ENCODE measurements at regions not wholly inside any gene's neighbourhood (a gene's known extent, or its start where the extent isn't known, plus 50 kb on each side); places are given as distances from the start of the nearest gene placed in this dataset.

DNA sequence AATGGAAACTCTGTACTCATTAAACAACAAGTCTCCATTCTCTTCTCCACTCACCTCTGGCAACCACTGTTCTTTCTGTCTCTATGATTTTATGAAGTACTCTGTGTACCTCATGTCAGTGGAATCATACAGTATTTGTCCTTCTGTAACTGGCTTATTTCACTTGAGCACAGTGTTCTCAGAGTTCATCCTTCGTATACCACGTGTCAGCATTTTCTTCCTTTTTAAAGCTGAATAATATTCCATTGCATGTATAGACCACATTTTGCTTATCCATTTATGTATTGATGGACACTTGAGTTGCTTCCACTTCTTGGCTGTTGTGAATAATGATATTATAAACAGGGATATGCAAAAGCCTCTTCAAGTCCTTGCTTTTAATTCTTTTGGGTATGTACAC is 333.0 kb upstream of the ZNF32 start:
- DNase-seq (ENCODE audit: low spot score in 2 of 2), result no peak
- WGBS, 2 donors, result 95 to 98% methylated on average over 2 of the region's 2 CpGs
- TF ChIP-seq EP300 (IDR thresholded peaks at IDR 0.05) (no peak), CTCF (IDR thresholded peaks at IDR 0.05) (no peak), POLR2A (IDR thresholded peaks at IDR 0.05) (no peak)

GRCh38 chr10:43981232-43981631 is 332.6 kb upstream of the ZNF32 start:
- Histone ChIP-seq H3K9me3 (no peaks in the 10 kb centered on the region), H3K4me1 (peaks cover 0 to 9% (median 0%) of the 10 kb centered on the region in 4 donors), H3K27ac (no peak overlapping the region), H3K27me3 (no peaks in the 10 kb centered on the region), H3K36me3 (no peaks in the 10 kb centered on the region), H3K4me3 (no peak overlapping the region)
- TF ChIP-seq EP300 (IDR thresholded peaks at IDR 0.05) (no peak), CTCF (IDR thresholded peaks at IDR 0.05) (no peak), POLR2A (IDR thresholded peaks at IDR 0.05) (no peak)
- no peak for DNase-seq (ENCODE audit: low spot score in 2 of 2)
- WGBS, 2 donors, result 62 to 70% methylated on average over 1 of the region's 1 CpG

More for the DNA sequence above, 333.0 kb upstream of the ZNF32 start:
- Histone ChIP-seq H3K27me3 (no peaks in the 10 kb centered on the region), H3K36me3 (no peaks in the 10 kb centered on the region), H3K27ac (no peak overlapping the region), H3K9me3 (peaks cover 0 to under 1% (median 0%) of the 10 kb centered on the region in 4 donors), H3K4me1 (peaks cover 0 to 9% (median 0%) of the 10 kb centered on the region in 4 donors), H3K4me3 (no peak overlapping the region)

GRCh38 chr10:43980715-43981114 is 332.0 kb upstream of the ZNF32 start:
- Histone ChIP-seq H3K4me3 (no peak overlapping the region), H3K4me1 (peaks cover 0 to 9% (median 0%) of the 10 kb centered on the region in 4 donors), H3K27me3 (no peaks in the 10 kb centered on the region), H3K27ac (no peak overlapping the region), H3K9me3 (no peaks in the 10 kb centered on the region), H3K36me3 (no peaks in the 10 kb centered on the region)
- no peak for DNase-seq (ENCODE audit: low spot score in 2 of 2)
- TF ChIP-seq POLR2A (IDR thresholded peaks at IDR 0.05) (no peak), CTCF (IDR thresholded peaks at IDR 0.05) (no peak), EP300 (IDR thresholded peaks at IDR 0.05) (no peak)
- 73 to 82% methylated on average over 7 of the region's 7 CpGs for WGBS, 2 donors

DNA sequence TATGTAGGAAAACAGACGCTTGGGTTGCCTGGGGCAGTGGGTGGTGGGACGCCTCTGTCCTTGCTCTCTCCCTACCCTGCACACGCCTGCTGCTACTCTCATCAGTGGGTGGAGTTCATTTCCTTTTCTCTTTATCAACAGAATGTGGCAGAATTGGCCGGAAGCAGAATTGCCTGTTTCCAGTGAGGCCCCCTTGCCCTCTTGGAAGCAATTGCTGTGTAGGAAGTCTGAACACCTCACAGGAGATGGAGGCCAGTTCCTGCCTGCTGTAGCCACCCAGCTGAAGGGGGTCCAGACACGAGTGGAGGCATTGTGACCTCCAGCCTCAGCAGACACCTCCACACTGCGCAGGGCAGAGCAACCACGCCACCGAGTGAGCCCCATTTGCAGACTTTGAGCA is 331.6 kb upstream of the ZNF32 start:
- H3K36me3 ChIP-seq, result no peaks in the 10 kb centered on the region
- no peak overlapping the region for H3K4me3 ChIP-seq
- H3K27ac ChIP-seq, result no peak overlapping the region
- WGBS, 2 donors, result 70 to 77% methylated on average over 8 of the region's 8 CpGs
- no peaks in the 10 kb centered on the region for H3K27me3 ChIP-seq
- H3K4me1 ChIP-seq, result peaks cover 0 to 9% (median 0%) of the 10 kb centered on the region in 4 donors
- DNase-seq (ENCODE audit: low spot score in 2 of 2), result no peak
- TF ChIP-seq POLR2A (IDR thresholded peaks at IDR 0.05) (no peak), CTCF (IDR thresholded peaks at IDR 0.05) (no peak), EP300 (IDR thresholded peaks at IDR 0.05) (no peak)
- no peaks in the 10 kb centered on the region for H3K9me3 ChIP-seq

DNA sequence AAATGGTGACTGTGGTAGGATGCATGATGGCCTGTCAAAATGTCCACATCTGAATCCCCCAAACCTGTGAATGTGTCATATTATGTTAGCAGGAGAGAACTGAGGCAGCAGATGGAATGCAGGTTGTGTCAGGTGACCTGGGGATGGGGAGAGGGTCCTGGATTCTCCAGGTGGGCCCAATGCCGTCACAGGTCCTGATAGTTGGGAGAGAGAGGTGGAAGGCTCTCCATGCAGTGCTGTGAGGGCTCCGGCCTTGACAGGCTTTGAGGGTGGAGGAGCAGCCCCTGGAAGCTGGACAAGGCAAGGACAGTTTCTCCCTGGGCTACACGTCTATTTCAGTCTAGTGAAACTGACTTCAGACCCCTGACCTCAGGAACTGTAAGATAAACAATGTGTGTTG is 330.9 kb upstream of the ZNF32 start:
- Histone ChIP-seq H3K4me1 (peaks cover 0 to 9% (median 0%) of the 10 kb centered on the region in 4 donors), H3K27ac (no peak overlapping the region), H3K27me3 (no peaks in the 10 kb centered on the region), H3K4me3 (no peak overlapping the region), H3K9me3 (no peaks in the 10 kb centered on the region), H3K36me3 (no peaks in the 10 kb centered on the region)
- DNase-seq (ENCODE audit: low spot score in 2 of 2), result no peak
- 64% methylated on average over 3 of the region's 3 CpGs for WGBS, 2 donors
- TF ChIP-seq CTCF (IDR thresholded peaks at IDR 0.05) (no peak), EP300 (IDR thresholded peaks at IDR 0.05) (no peak), POLR2A (IDR thresholded peaks at IDR 0.05) (no peak)

Data from tibial nerve (tissue), 4 donors.